Endothelial cell of umbilical vein (primary cell): ENCODE measurements at regions not wholly inside any gene's neighbourhood (a gene's known extent, or its start where the extent isn't known, plus 50 kb on each side); places are given as distances from the start of the nearest gene placed in this dataset.
"Not testable (repeated sequence)": the region's sequence is repeated elsewhere in the genome, so short reads cannot be mapped to it uniquely, and the experiment has no call there.

Experiments used
- BruUV-seq: library from RNA; stranded (reverse); fragments of 400-500 nt; replicated peaks from 2 replicates; lab custom pipeline; 2021; lab: Mats Ljungman, UMichigan
- CTCF ChIA-PET: fragments of 300-600, 350-600 bp; sonication (Branson Sonifier 250); formaldehyde crosslinking; loops from one replicate; lab custom pipeline; 2021; ENCODE audit warnings: antibody characterized with exemption, inconsistent platforms; lab: Charles Lee
- POLR2A ChIA-PET: fragments of 300-600, 350-600 bp; sonication (Branson Sonifier 250); formaldehyde crosslinking; loops from one replicate; lab custom pipeline; 2021; ENCODE audit warnings: antibody characterized with exemption, inconsistent platforms; lab: Charles Lee
- DNase-seq: peaks from one replicate; pipeline ENCODE4 v3.0.0-alpha.2; 2011; ENCODE audit warnings: low read depth, low spot score
- FAIRE-seq: peaks from 2 replicates; lab custom pipeline; 2011; peaks lifted over from hg19 to GRCh38; lab: Jason Lieb, UNC
- H2AFZ ChIP-seq: 2 replicates; pipeline ENCODE4 v1.6.0; 2012; ENCODE audit warnings: low read depth, low read length, control low read depth, inconsistent platforms
- H3K27ac ChIP-seq: 2 replicates; pipeline ENCODE4 v1.5.1; 2011; ENCODE audit warnings: low read depth, mild to moderate bottlenecking, control low read depth, low read length, moderate library complexity; ENCODE audit not compliant: insufficient read depth
- H3K27me3 ChIP-seq, 2 experiments: 2 replicates each; pipeline versions ENCODE4 v1.6.0 to v1.6.1; 2011; ENCODE audit warnings: low read length in 2 of 2, mixed read lengths in 1 of 2; ENCODE audit not compliant: control insufficient read depth in 2 of 2, insufficient read depth in 2 of 2
- H3K36me3 ChIP-seq, 2 experiments: 2 replicates in 1 of 2; 3 replicates in 1 of 2; pipeline ENCODE4 v1.5.1; 2011; ENCODE audit warnings: low read length in 2 of 2, mild to moderate bottlenecking in 1 of 2, moderate library complexity in 1 of 2; ENCODE audit not compliant: control insufficient read depth in 2 of 2, insufficient read depth in 2 of 2; ENCODE audit errors: extremely low read depth in 1 of 2
- H3K4me1 ChIP-seq: 3 replicates; pipeline ENCODE4 v1.5.1; 2011; ENCODE audit warnings: mild to moderate bottlenecking, low read length; ENCODE audit not compliant: control insufficient read depth, insufficient read depth; ENCODE audit errors: extremely low read depth
- H3K4me2 ChIP-seq: 2 replicates; pipeline ENCODE4 v1.6.1; 2011; ENCODE audit warnings: low read length, control low read depth, mixed read lengths; ENCODE audit not compliant: insufficient read depth
- H3K4me3 ChIP-seq, 3 experiments: fragments of 200-600 bp in 1 of 3; sonication (generic), shearing (Covaris generic) in 1 of 3; replicated peaks in 1 of 3; 2 replicates each; pipeline ENCODE4 v1.5.1; 2011 to 2016; ENCODE audit warnings: control low read depth in 3 of 3, low read length in 3 of 3, mild to moderate bottlenecking in 2 of 3, inconsistent platforms in 1 of 3, low read depth in 1 of 3, moderate library complexity in 1 of 3; ENCODE audit not compliant: insufficient read depth in 1 of 3
- H3K79me2 ChIP-seq: 2 replicates; pipeline ENCODE4 v1.6.0; 2012; ENCODE audit warnings: low read length, inconsistent platforms; ENCODE audit not compliant: control insufficient read depth, insufficient read depth
- H3K9ac ChIP-seq: replicated peaks from 2 replicates; pipeline ENCODE3; 2011; ENCODE audit warnings: low read length, control low read depth; ENCODE audit not compliant: insufficient read depth; ENCODE audit errors: extremely low read depth
- H3K9me1 ChIP-seq: replicated peaks from 3 replicates; pipeline ENCODE4 v1.6.0; 2011; ENCODE audit warnings: mild to moderate bottlenecking, low read length; ENCODE audit not compliant: control insufficient read depth, insufficient read depth; ENCODE audit errors: extremely low read depth
- H3K9me3 ChIP-seq: replicated peaks from 2 replicates; pipeline ENCODE4 v1.5.1; 2012; ENCODE audit warnings: low read length, inconsistent platforms; ENCODE audit not compliant: control insufficient read depth, insufficient read depth
- H4K20me1 ChIP-seq: replicated peaks from 2 replicates; pipeline ENCODE3; 2011; ENCODE audit warnings: mild to moderate bottlenecking, low read length; ENCODE audit not compliant: control insufficient read depth, insufficient read depth; ENCODE audit errors: extremely low read depth
- CTCF ChIP-seq, 2 donors: IDR thresholded peaks; 1 replicate in 1 of 2; 2 replicates in 1 of 2; pipeline ENCODE4 v1.5.1; 2011; ENCODE audit warnings: low read length in 2 of 2, mild to moderate bottlenecking in 2 of 2, moderate library complexity in 2 of 2, control low read depth in 1 of 2, inconsistent platforms in 1 of 2, low read depth in 1 of 2; ENCODE audit not compliant: insufficient read depth in 1 of 2; ENCODE audit errors: extremely low read depth in 1 of 2
- FOS ChIP-seq: IDR thresholded peaks from 2 replicates; pipeline ENCODE4 v1.6.1; 2011; ENCODE audit warnings: mild to moderate bottlenecking, low read length, moderate library complexity, borderline replicate concordance; ENCODE audit not compliant: insufficient read depth
- GATA2 ChIP-seq: IDR thresholded peaks from 2 replicates; pipeline ENCODE4 v1.7.0; 2011; ENCODE audit warnings: low read depth, mild to moderate bottlenecking, moderate library complexity, mixed read lengths, low read length; ENCODE audit not compliant: insufficient read length, insufficient read depth
- JUN ChIP-seq: IDR thresholded peaks from 2 replicates; pipeline ENCODE4 v1.6.1; 2011; ENCODE audit warnings: borderline replicate concordance, low read depth; ENCODE audit not compliant: insufficient read length, insufficient read depth
- MYC ChIP-seq: IDR thresholded peaks from one replicate; pipeline ENCODE4 v1.6.1; 2011; ENCODE audit warnings: mild to moderate bottlenecking, low read depth, low read length
- POLR2A ChIP-seq: IDR thresholded peaks from 2 replicates; pipeline ENCODE4 v1.6.1; 2012; ENCODE audit warnings: low read depth, mild to moderate bottlenecking, control low read depth, low read length
- POLR2AphosphoS5 ChIP-seq: IDR thresholded peaks from 2 replicates; pipeline ENCODE4 v1.6.1; 2012; ENCODE audit warnings: low read depth, mild to moderate bottlenecking, control low read depth, low read length, moderate library complexity; ENCODE audit not compliant: insufficient read depth
- dilution Hi-C: fragments of 300-500 bp; cut with MboI; formaldehyde crosslinking; loops from one replicate; pipeline ENCODE4 v1.15.0; 2019; ENCODE audit warnings: low sequenced_read_pairs; ENCODE audit not compliant: extremely low pct_ligation_motif_present
- intact Hi-C: fragments of 100-400 bp; cut with micrococcal nuclease; formaldehyde crosslinking; loops from one replicate; pipeline ENCODE4 v1.10.0; 2022

- DNase-seq = no peak
- no peak overlapping the region for H3K4me3 ChIP-seq
- H3K36me3 ChIP-seq = no peaks in the 10 kb centered on the region
- ChIA-PET POLR2A (no interaction called here), CTCF (no interaction called here)
- FAIRE-seq = no peak
- no peaks in the 10 kb centered on the region for H3K79me2 ChIP-seq
- H4K20me1 ChIP-seq = no peaks in the 10 kb centered on the region
- no peak overlapping the region for H3K27ac ChIP-seq
- BruUV-seq = no TSS peak
- intact Hi-C loops = no loop called here
- H3K9me1 ChIP-seq = no peaks in the 10 kb centered on the region
- no peak for TF ChIP-seq JUN
- no peak for TF ChIP-seq GATA2
- TF ChIP-seq POLR2AphosphoS5 = no peak
- no peak for TF ChIP-seq CTCF (IDR thresholded peaks at IDR 0.05; ENCODE audit: extremely low read depth in 1 of 2, insufficient read depth in 1 of 2, low read depth in 1 of 2, low read length in 2 of 2)
- TF ChIP-seq FOS = no peak
- TF ChIP-seq MYC = no peak
- TF ChIP-seq POLR2A = no peak
- dilution Hi-C loops = no loop called here
- H2AFZ ChIP-seq = no peak overlapping the region
- no peak overlapping the region for H3K4me2 ChIP-seq
- peaks cover 2% of the 10 kb centered on the region for H3K9me3 ChIP-seq
- H3K27me3 ChIP-seq = no peaks in the 10 kb centered on the region
- no peaks in the 10 kb centered on the region for H3K4me1 ChIP-seq
- H3K9ac ChIP-seq = no peak overlapping the region
Measured at GRCh38 chr5:24986326-24986725, 341.5 kb upstream of the CDH10 start.

- POLR2A ChIA-PET, intact Hi-C loops, H3K27ac ChIP-seq, FAIRE-seq, H3K4me2 ChIP-seq, H4K20me1 ChIP-seq, DNase-seq, BruUV-seq, dilution Hi-C loops, H3K4me1 ChIP-seq, H3K4me3 ChIP-seq, H3K9me1 ChIP-seq, H3K79me2 ChIP-seq, CTCF ChIA-PET, H3K9me3 ChIP-seq, H3K27me3 ChIP-seq, H2AFZ ChIP-seq, H3K9ac ChIP-seq, H3K36me3 ChIP-seq: not testable (repeated sequence)
Measured at GRCh38 chr5:24978552-24978951, 333.8 kb upstream of the CDH10 start.
